SK-N-SH treated with all-trans-retinoic acid at 6 μM for 48 hours (cell line): ENCODE measurements at regions not wholly inside any gene's neighbourhood (a gene's known extent, or its start where the extent isn't known, plus 50 kb on each side); places are given as distances from the start of the nearest gene placed in this dataset.

Source experiments
- ATAC-seq: fragments of 200-7000 bp; cut with Tn5 transposase; 3 replicates; pipeline ENCODE4 v1.9.1; 2020; ENCODE audit warnings: mild to moderate bottlenecking, moderate library complexity
- ARNTL ChIP-seq: fragments of 450-650 bp; formaldehyde crosslinking; IDR thresholded peaks from 2 replicates; pipeline ENCODE4 v1.5.0; 2020; ENCODE audit warnings: low read depth, mild to moderate bottlenecking, moderate library complexity, borderline replicate concordance
- BACH2 ChIP-seq: fragments of 250-450 bp; sonication (Bioruptor Pico); IDR thresholded peaks from 2 replicates; pipeline ENCODE4 v1.9.0; 2021; ENCODE audit warnings: mild to moderate bottlenecking, borderline replicate concordance
- CSDC2 ChIP-seq: fragments of 250-450 bp; sonication (Bioruptor Pico); IDR thresholded peaks from 2 replicates; pipeline ENCODE4 v1.5.0; 2020; ENCODE audit warnings: mild to moderate bottlenecking, moderate library complexity
- CSRNP3 ChIP-seq: fragments of 250-450 bp; sonication (Bioruptor Pico); IDR thresholded peaks from 2 replicates; pipeline ENCODE4 v1.5.1; 2021; ENCODE audit warnings: mild to moderate bottlenecking, moderate library complexity
- ESRRG ChIP-seq: fragments of 250-450 bp; sonication (Bioruptor Pico); IDR thresholded peaks from 2 replicates; pipeline ENCODE4 v1.6.1; 2021; ENCODE audit warnings: mild to moderate bottlenecking
- GLIS3 ChIP-seq: fragments of 250-450 bp; sonication (Bioruptor Pico); IDR thresholded peaks from 2 replicates; pipeline ENCODE4 v1.5.0; 2020; ENCODE audit warnings: mild to moderate bottlenecking, moderate library complexity
- ISL1 ChIP-seq: fragments of 250-450 bp; sonication (Bioruptor Pico); IDR thresholded peaks from 2 replicates; pipeline ENCODE4 v2.1.2; 2022; ENCODE audit warnings: mild to moderate bottlenecking, moderate library complexity
- OSR1 ChIP-seq: fragments of 250-450 bp; sonication (Bioruptor Pico); IDR thresholded peaks from 2 replicates; pipeline ENCODE4 v1.8.0; 2022; ENCODE audit warnings: moderate library complexity, mild to moderate bottlenecking, inconsistent platforms
- PATZ1 ChIP-seq: fragments of 250-450 bp; sonication (Bioruptor Pico); IDR thresholded peaks from 2 replicates; pipeline ENCODE4 v1.8.0; 2020; ENCODE audit warnings: mild to moderate bottlenecking, moderate library complexity, borderline replicate concordance
- POU6F1 ChIP-seq: fragments of 250-450 bp; sonication (Bioruptor Pico); IDR thresholded peaks from 2 replicates; pipeline ENCODE4 v1.8.0; 2021; ENCODE audit warnings: low read depth, mild to moderate bottlenecking, moderate library complexity, borderline replicate concordance
- PPARA ChIP-seq: fragments of 250-450 bp; sonication (Bioruptor Pico); IDR thresholded peaks from 2 replicates; pipeline ENCODE4 v1.5.0; 2020; ENCODE audit warnings: mild to moderate bottlenecking, borderline replicate concordance
- RARB ChIP-seq: fragments of 250-450 bp; sonication (Bioruptor Pico); IDR thresholded peaks from 2 replicates; pipeline ENCODE4 v1.8.0; 2021; ENCODE audit warnings: mild to moderate bottlenecking, moderate library complexity
- SNAI2 ChIP-seq: fragments of 250-450 bp; sonication (Bioruptor Pico); IDR thresholded peaks from 2 replicates; pipeline ENCODE4 v1.5.0; 2020; ENCODE audit warnings: mild to moderate bottlenecking, moderate library complexity
- TCF4 ChIP-seq: fragments of 250-450 bp; sonication (Bioruptor Pico); IDR thresholded peaks from 2 replicates; pipeline ENCODE4 v1.8.0; 2021; ENCODE audit warnings: mild to moderate bottlenecking, moderate library complexity, borderline replicate concordance
- TOX ChIP-seq: fragments of 250-450 bp; sonication (Bioruptor Pico); IDR thresholded peaks from 2 replicates; pipeline ENCODE4 v1.8.0; 2021; ENCODE audit warnings: mild to moderate bottlenecking, moderate library complexity, borderline replicate concordance
- TSHZ2 ChIP-seq: fragments of 250-450 bp; sonication (Bioruptor Pico); IDR thresholded peaks from 2 replicates; pipeline ENCODE4 v1.5.0; 2020; ENCODE audit warnings: mild to moderate bottlenecking, moderate library complexity
- ZC3H10 ChIP-seq: fragments of 250-450 bp; sonication (Bioruptor Pico); IDR thresholded peaks from 2 replicates; pipeline ENCODE4 v1.5.1; 2021; ENCODE audit warnings: mild to moderate bottlenecking, moderate library complexity
- ZFP3 ChIP-seq: fragments of 250-450 bp; sonication (Bioruptor Pico); IDR thresholded peaks from 2 replicates; pipeline ENCODE4 v1.5.0; 2020; ENCODE audit warnings: mild to moderate bottlenecking, moderate library complexity
- ZFP30 ChIP-seq: fragments of 450-650 bp; formaldehyde crosslinking; IDR thresholded peaks from 2 replicates; pipeline ENCODE4 v1.5.0; 2022; ENCODE audit warnings: mild to moderate bottlenecking, moderate library complexity
- ZNF565 ChIP-seq: fragments of 450-650 bp; formaldehyde crosslinking; conservative IDR thresholded peaks from 2 replicates; pipeline ENCODE4 v1.5.0; 2020; ENCODE audit warnings: low read depth, mild to moderate bottlenecking, moderate library complexity
- ZNF8 ChIP-seq: fragments of 450-650 bp; formaldehyde crosslinking; IDR thresholded peaks from 2 replicates; pipeline ENCODE4 v1.5.0; 2020; ENCODE audit warnings: mild to moderate bottlenecking, moderate library complexity

GRCh38 chr1:81715391-81715790 lies 85.3 kb upstream of the ADGRL2 start:
- TF ChIP-seq GLIS3 (CRISPR knock-in tag) (no peak), TSHZ2 (CRISPR knock-in tag) (no peak), CSDC2 (CRISPR knock-in tag) (no peak), SNAI2 (no peak), BACH2 (CRISPR knock-in tag) (no peak), CSRNP3 (CRISPR knock-in tag) (no peak), ARNTL (CRISPR knock-in tag) (no peak), ZNF8 (CRISPR knock-in tag) (no peak), ZFP30 (CRISPR knock-in tag) (no peak), PATZ1 (CRISPR knock-in tag) (no peak), ZC3H10 (no peak), ISL1 (CRISPR knock-in tag) (no peak), PPARA (CRISPR knock-in tag) (no peak), POU6F1 (CRISPR knock-in tag) (no peak)
- no peak for ATAC-seq

- ATAC-seq = no peak
- TF ChIP-seq ZC3H10 = no peak
- no peak for TF ChIP-seq PATZ1 (CRISPR knock-in tag)
- no peak for TF ChIP-seq PPARA (CRISPR knock-in tag)
- no peak for TF ChIP-seq BACH2 (CRISPR knock-in tag)
- no peak for TF ChIP-seq ESRRG (CRISPR knock-in tag)
- no peak for TF ChIP-seq CSRNP3 (CRISPR knock-in tag)
- TF ChIP-seq RARB (CRISPR knock-in tag) = no peak
- TF ChIP-seq TCF4 (CRISPR knock-in tag) = no peak
- no peak for TF ChIP-seq OSR1 (CRISPR knock-in tag)
- TF ChIP-seq TOX (CRISPR knock-in tag) = no peak
- no peak for TF ChIP-seq ZFP3 (CRISPR knock-in tag)
- TF ChIP-seq GLIS3 (CRISPR knock-in tag) = no peak
- no peak for TF ChIP-seq ZNF565
- no peak for TF ChIP-seq ZNF8 (CRISPR knock-in tag)
- no peak for TF ChIP-seq ZFP30 (CRISPR knock-in tag)
- TF ChIP-seq ISL1 (CRISPR knock-in tag) = no peak
- no peak for TF ChIP-seq ARNTL (CRISPR knock-in tag)
Measured at GRCh38 chr1:81714636-81715035, 86.1 kb upstream of the ADGRL2 start.
